ENCODE measurements at regions not wholly inside any gene's neighbourhood (a gene's known extent, or its start where the extent isn't known, plus 50 kb on each side); places are given as distances from the start of the nearest gene placed in this dataset.
"Not testable (repeated sequence)": the region's sequence is repeated elsewhere in the genome, so short reads cannot be mapped to it uniquely, and the experiment has no call there.

DNA sequence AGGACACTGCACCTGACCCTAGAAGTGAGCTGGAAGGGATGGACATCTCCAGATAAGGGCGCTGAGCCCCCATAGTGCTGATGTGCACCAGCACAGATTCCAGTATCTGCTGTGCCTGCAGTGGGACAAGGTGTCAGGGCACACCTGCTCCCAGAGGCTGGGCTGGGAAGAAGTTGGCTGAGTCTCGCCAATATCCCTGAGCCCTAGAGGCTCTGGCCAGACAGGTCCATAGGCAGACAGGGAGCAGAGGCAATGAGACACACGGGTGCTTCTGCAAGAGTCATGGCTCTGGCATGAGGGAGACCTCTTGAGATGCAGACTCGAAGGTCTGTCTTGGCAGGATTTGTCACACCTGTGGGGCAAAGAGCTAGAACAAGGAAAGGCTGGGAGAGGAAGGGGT is 1321.5 kb downstream of the UQCRFS1 start:
- DNase-seq = no peak

DNA sequence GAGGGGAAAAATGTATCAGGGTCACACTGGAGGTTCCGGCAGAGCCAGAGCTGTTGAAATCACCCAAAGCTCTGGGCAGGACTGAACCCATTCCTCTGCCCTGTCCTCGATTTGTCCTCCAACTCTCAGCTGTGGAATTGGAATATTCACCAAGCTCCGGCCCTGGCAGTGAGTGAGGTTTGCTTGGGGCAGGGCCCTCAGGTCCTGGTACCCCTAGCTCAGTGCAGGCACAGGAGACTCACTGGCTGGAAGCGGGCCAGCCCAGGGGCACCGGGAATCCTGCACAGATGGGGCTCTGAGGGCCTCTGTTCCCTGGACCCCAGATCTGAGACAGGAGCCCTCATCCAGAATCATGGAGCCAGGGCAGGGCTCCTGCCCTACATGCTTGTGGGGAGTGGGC is 1322.3 kb downstream of the UQCRFS1 start:
- DNase-seq = no peak

DNA sequence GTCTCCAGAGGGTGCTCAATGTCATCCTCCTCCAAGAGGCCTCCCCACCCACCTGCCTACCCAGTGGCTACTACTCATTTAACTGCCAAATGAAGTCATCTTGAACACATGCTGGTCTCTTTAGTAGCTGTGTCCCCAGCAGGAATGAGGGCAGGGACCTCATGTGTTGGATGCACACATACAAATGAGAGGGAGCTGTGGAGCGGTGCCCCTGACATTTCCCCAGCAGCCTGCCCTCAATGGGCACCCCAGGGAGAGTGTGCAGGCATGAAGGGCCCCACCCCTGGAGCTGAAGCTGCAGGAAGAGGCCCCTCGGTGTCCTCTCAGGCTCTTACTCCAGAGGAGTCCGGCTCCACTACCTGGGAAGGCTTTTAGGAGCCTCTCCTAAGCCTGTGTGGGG is 1322.7 kb downstream of the UQCRFS1 start:
- no peak for DNase-seq

DNA sequence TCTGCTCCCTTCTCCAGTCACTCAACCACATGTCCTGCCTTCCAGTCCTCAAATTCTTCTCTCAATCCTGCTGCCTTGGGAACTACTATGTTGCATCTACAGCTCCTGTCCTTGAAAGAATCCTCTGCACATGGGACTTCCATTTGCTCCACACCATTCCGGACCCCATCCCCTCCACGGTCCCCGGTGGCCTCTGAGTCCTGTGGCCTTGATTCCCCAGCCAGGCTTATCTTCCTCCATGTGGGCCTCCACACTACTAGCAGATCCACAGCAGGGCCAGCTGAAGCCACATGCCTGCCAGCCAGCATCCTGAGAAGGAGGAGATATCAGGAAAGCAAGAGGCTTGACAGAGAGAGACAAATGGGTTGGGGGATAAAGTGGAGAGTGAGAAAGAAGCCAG is 1323.8 kb downstream of the UQCRFS1 start:
- no peak for DNase-seq

DNA sequence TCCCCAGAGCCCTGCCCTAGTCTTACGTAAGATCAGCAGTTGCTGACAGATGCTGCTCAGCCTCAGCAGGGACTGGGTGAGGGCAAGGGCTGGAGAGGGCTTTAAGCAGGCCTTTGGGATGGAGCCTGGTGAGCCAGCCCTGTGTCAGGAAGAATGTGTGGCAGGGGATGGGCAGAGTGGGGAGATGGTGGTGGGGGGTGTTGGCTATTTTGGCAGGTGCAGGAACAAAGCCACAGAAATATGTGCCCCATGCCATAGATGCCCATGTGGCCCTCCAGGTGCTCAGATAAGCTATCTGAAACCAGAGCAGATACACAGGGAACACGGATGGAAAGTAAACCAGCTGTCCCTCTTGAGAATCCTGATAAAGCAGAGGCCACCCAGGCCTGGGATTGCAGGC is 1325.0 kb downstream of the UQCRFS1 start:
- DNase-seq = no peak

DNA sequence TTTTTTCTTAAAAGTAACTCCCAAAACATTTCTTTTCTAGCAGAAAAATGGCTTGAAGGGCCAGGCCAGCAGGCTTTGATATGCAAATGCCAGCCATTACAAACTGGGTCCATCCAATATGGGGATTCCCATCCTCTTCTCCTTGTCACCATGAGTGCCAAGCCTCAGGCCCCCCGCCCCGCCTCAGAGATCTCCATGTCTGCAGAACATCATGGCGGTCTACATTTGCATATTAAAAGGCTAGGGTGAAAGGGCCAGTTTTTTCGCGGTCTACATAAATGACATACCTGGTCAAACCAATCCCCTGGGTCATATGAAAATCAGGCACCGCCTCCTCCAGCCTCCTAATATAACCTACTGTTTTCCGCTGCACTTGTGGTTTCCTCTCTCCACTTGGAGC is 1327.6 kb downstream of the UQCRFS1 start:
- DNase-seq = no peak

DNA sequence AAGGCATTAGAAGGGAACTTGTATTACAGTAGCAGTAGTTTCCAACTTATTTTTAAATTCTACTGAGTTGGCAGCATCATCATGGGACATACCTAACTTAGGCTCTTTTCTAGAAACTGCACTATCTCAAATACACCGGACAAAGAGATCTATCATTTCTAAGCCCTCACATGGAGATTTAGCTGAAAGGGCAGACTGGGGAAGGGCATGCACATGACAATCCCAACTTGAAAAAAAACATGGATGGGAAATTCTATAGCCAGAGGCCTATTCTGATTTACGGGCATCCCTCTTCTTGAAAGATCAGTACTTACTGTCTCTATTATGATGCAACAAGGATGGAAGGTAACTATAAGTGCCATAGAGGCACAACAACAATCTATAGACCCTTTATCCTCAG is 1328.6 kb downstream of the UQCRFS1 start:
- no peak for DNase-seq

DNA sequence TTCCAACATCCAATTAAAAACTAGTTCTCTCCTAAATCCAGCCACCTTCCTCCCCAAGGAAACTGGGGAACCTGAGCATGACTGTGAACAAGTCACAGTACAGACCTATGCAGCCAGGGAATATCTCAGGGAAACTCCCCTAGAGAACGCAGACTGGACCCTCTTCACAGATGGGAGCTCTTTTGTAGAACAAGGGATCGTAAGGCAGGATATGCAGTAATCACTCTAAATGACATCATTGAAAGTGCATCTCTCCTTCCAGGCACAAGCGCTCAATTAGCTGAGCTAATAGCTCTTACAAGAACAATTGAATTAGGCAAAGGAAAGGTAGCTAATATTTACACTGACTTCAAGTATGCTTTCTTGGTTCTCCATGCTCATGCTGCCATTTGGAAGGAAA is 1331.7 kb downstream of the UQCRFS1 start:
- DNase-seq = no peak

DNA sequence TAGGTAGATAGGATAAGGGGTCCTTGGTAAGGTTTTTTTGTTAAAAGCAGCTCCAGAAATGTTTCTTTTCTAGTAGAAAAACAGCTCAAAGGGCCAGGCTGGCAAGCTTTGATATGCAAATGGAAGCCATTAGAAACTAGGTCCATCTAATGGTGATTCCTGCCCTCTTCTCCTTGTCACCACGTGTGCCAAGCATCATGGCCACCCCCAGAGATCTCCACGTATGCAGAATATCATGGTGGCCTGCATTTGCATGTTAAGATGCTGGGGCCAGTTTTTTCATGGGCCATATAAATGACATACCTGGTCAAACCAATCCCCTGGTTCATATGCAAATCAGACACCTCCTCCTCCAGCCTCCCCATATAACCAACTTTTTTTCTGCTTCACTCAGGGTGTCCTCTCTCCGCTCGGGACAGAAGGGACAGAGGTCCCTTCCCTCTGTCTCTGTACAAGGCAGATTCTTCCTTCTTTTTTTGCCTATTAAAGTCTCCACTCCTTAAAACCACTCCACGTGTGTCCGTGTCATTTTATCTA is 1335.9 kb downstream of the UQCRFS1 start:
- no peak for DNase-seq

DNA sequence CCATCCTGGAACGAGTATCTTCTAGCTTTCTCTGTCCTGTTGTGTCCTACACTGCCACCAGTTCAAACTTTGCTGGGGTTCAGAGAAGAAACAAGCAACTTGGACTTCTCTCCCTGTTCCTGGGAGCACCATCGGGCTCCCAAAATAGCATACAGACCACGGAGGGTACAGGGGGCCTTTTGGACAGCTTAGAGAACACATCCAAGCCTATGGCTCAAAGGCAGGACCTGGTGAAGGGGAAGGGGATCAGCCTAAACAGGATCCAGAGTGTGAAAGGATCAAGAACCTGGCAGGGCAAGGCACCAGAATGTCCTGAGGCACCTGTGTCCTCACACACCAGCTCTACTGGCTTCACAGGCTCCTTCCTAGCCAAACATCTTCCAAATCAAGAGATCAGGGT is 1336.5 kb downstream of the UQCRFS1 start:
- no peak for DNase-seq

DNA sequence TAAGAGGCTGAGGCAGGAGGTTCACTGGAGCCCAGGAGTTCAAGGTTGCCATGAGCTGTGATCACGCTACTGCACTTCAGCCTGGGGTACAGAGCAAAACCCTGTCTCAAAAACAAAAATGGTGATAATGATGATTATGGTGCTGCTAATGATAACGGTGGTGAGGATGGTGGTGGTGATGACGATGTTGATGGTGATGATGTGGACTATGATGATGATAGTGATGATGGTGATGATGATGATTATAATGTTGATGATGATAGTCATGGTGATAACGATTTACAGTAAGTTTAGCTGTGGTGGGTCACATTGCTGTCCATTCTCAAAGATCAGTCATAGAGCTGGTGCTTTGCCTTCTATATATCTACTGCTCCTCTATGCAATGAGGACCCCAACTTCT is 1340.6 kb downstream of the UQCRFS1 start:
- DNase-seq = no peak

DNA sequence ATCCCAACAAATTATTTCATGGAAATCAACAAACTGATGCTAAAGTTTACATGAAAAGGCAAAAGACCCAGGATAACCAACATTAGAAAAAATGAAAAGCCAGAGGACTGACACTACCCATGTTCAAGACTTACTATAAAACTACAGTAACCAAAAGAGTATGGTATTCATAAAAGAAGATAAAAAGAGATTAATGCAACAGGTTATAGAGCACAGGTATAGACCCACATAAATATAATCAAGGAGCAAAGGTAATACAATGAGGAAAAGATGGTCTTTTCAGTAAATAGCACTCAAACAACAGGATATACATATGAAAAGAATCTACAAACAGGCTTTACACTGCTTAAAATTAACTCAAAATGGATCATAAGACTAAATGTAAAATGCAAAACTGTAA is 1342.7 kb downstream of the UQCRFS1 start:
- DNase-seq = no peak

DNA sequence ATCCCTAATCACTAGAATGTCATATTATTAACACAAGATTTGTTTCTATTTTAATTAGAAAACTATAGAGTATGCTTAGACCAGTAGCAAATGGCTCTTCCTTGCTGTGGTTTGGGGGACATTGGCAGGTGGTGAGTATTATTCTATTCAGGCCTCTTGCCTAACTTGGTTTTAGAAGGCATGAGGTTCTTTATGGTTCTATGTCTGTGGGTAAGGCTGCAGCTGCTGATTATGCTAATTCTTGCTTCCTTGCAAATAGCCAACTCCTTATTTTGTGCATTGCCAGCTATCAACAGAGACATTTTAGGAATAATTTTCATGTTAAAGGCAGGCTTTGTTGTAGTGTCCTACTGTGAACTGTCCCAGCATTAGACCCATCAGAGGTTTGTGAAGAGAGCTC is 1344.9 kb downstream of the UQCRFS1 start:
- no peak for DNase-seq

DNA sequence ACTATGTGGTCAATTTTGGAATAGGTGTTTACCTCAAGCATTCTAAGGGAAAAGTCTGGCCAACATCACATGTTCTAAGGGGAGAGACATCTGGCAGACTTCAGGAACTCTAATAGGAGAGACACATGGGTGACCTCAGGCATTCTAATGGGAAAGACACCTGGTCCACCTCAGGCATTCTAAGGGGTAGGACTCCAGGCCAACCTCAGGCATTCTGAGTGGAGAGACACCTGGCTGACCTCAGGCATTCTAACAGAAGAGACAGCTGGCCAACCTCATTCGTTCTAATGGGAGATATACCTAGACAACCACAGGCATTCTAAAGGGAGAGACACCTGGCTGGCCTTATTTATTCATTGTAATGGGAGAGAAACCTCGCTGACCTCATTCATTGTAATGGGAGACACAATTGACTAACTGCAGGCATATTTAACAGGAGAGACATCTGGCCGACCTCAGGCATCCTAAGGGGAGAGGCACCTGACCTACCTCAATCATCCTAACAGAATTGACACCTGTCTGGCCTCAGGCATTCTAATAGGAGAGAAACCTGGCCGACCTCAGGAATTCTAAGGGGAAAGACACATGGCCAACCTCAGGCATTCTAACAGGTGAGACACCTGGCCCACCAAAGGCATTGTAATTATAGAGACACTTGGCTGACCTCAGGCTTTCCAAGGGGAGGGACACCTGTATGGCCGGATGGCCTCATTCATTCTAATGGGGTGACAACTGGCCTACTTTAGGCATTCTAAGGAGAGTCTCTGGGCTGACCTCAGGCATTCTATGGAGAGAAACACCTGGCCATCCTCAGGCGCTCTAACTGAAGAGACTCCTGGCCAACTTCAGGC is 1346.8 kb downstream of the UQCRFS1 start:
- no peak for DNase-seq

DNA sequence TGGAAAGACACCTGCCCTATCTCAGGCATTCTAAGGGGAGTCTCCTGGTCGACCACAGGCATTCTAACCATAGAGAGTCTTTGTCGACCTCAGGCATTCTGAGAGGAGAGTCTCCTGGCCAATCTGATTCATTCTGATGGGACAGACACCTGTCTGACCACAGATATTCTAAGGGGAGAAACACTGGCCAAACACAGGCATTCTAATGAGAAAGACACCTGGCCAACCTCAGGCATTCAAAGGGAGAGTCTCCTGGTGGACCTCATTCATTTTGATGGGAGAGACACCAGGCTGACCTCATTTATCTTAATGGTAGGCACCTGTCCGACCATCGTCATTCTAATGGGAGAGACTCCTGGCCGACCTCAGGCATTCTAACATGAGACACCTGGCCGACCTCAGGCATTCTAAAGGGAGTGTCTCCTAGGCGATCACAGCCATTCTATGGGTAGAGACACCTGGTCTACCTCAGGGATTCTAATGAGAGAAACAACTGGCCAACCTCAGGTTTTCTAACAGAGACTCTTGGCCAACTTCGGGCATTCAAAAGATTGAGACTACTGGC is 1351.5 kb downstream of the UQCRFS1 start:
- DNase-seq = no peak

DNA sequence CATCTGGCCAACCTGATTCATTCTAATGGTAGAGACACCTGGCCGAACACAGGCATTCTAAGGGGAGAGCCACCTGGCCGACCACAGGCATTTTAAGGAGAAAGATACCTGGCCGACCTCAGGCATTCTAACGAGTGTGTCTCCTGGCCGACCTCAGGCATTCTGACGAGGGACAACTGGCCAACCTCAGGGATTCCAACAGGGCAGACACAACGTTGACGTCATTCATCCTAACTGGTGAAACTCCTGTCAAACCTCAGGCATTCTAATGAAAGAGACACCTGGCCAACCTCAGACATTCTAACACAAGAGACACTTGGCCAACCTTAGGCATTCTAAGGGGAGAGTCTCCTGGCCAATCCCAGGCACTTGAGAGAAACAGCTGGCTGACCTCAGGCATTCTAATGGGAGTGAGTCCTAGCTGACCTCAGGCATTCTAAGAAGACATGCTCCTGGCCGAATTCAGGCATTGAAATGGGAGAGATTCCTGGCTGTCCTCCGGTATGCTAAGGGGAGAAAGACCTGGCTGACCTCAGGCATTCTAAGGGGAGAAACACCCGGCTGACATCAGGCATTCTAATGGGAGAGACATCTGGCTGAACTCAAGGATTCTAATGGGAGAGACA is 1352.5 kb downstream of the UQCRFS1 start:
- DNase-seq = no peak

DNA sequence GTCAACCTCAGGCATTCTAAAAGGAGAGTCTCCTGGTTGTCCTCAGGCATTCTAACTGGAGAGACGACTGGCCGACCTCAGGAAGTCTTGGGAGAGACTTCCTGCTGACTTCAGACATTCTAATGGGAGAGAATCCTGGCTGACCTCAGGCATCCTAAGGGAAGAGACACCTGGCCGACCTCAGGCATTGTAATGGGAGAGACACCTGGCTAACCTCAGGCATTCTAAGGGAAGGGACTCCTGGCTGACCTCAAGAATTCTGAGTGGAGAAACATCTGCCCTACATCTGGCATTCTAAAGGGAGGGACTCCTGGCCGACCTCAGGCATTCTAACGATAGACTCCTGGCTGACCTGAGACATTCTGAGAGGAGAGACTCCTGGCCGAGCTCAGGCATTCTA is 1353.3 kb downstream of the UQCRFS1 start:
- DNase-seq = no peak

DNA sequence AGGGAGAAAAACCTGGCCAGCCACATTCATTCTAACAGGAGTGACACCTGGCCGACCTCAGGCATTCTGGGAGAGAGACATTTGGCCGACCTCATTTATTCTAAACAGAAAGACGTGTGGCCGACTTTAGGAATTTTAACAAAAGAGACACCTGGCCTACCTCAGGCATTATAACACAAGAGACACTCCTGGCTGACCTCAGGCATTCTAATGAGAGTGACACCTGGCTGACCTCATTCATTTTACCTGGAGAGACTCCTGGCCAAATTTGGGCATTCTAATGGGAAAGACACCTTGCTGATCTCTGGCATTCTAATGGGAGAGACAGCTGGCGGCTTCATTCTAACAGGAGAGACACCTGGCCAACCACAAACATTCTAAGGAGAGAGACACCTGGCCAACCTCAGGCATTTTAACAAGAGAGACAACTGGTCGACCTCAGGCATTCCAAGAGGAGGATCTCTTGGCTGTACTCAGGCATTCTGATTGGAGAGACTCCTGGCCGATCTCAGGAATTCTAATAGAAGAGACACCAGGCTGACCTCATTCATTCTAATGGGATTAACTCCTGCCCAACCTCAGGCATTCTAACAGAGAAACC is 1353.9 kb downstream of the UQCRFS1 start:
- no peak for DNase-seq

DNA sequence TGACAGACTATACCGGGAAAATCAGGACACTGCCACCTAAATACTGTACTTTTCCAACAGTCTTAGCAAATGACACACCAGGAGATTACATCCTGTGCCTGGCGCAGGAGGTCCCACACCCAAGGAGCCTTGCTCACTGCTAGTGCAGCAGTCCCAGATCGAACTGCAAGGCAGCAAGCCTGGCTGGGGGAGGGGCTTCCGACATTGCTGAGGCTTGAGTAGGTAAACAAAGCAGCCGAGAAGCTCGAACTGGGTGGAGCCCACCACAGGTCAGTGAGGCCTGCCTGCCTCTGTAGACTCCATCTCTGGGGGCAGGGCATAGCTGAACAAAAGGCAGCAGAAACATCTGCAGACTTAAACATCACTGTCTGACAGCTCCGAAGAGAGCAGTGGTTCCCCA is 1360.0 kb downstream of the UQCRFS1 start:
- not testable (repeated sequence) for DNase-seq

DNA sequence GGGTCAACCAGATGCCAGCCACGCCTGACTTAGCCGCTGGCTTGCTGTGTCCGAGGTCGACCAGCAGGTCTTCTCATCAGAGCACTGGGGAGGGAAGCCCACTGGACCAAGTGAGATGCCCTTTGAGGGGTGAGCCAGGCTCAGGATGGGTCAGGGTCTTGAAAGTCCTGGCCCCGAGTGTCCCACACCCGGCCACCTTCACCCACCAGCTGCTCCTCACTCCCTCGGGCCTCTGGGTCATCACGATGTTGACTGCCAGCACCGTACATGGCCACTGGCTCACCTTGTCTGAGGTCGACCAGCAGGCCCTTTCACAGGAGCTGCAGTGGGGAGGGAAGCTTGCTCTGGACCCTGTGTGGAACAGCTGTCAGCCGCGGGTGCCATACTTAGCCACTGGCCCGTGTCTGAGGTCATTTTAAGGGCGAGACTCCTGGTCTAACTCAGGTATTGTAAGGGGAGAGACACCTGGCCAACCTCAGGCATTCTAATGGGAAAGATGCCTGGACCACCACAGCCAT is 1361.3 kb downstream of the UQCRFS1 start:
- DNase-seq = no peak

DNA sequence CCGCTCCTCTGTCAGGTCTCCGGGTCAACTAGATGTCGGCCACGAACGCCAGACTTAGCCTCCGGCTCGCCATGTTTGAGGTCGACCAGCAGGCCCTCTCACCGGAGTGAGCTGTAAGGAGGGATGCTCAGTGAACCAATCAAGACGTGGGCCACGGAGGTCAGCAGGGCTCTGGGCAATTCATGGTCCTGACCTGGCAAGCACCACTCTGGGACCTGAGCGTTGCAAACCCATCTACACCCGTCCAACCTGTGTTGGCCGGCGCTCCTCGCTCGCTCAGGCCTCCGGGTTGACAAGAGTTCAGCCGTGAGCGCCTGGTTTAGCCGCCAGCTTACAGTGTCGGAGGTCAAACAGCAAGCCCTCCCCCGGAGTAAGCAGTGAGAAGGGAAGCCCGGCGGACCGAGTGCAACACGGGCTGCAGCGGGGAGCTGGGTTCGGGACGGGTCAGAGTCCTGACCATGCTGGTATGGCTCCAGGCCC is 1361.9 kb downstream of the UQCRFS1 start:
- DNase-seq = no peak

DNA sequence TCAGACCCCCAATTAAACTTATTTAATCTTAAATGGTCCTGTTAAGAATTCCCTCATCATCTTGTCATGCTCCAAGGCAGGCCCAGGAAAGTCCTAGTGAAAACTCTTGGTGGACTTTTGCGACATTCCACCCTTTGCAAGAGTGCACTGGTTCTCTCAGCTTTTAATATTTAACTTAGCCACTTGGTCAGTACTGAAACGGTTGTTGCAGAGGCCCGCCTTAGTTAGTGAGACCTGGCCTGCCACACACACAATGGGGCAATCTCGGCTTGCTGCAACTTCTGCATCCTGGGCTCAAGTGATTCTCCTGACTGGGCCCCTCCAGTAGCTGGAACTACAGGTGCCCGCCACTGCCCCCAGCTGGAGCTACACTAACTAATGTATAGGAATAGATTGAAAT is 1366.0 kb downstream of the UQCRFS1 start:
- no peak for DNase-seq

DNA sequence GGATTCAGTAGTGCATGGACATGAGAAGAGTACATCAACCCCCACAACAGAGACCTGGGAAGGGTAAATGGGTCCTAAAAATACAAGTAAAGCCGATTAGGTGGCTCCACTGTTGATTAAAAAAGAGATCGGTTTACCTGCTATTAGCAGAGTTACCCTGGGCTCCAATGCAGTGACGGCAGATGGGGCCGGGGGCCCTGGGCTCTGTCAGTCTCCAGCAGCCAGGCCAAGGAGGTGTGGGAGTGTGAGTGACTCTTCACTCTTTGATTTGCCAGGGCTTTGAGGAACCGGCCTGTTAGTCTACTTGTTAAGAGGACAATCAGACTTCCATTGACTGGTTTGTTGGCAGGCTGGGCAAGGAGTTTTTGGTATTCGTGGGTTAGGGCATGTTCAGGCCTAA is 1368.7 kb downstream of the UQCRFS1 start:
- no peak for DNase-seq
